ENCODE measurements at regions not wholly inside any gene's neighbourhood (a gene's known extent, or its start where the extent isn't known, plus 50 kb on each side); places are given as distances from the start of the nearest gene placed in this dataset.

GRCh38 chr2:56666777-56667176 lies 483.0 kb downstream of the CCDC85A start:
- no peaks in the 10 kb centered on the region for H3K27me3 ChIP-seq
- TF ChIP-seq POLR2A (IDR thresholded peaks at IDR 0.05) (no peak), CTCF (IDR thresholded peaks at IDR 0.05) (no peak)
- H3K27ac ChIP-seq = no peak overlapping the region
- H3K36me3 ChIP-seq (replicated peaks in 1 of 2; ENCODE audit: insufficient read depth in 1 of 2, low read depth in 2 of 2) = no peaks in the 10 kb centered on the region
- ATAC-seq (no peak), DNase-seq (no peak)
- intact Hi-C loops (cut with DNase I) = no loop called here
- WGBS, 2 donors = 18 to 28% methylated on average over 2 of the region's 2 CpGs
- H3K4me1 ChIP-seq = no peaks in the 10 kb centered on the region
- no peak overlapping the region for H3K4me3 ChIP-seq
- H3K9me3 ChIP-seq = peaks cover 0 to under 1% (median 0%) of the 10 kb centered on the region in 3 donors

- H3K4me1 ChIP-seq = no peaks in the 10 kb centered on the region
- TF ChIP-seq CTCF (IDR thresholded peaks at IDR 0.05) (no peak), POLR2A (IDR thresholded peaks at IDR 0.05) (no peak)
- no peaks in the 10 kb centered on the region for H3K36me3 ChIP-seq (replicated peaks in 1 of 2; ENCODE audit: insufficient read depth in 1 of 2, low read depth in 2 of 2)
- no peak overlapping the region for H3K4me3 ChIP-seq
- no peak overlapping the region for H3K27ac ChIP-seq
- no peaks in the 10 kb centered on the region for H3K27me3 ChIP-seq
- DNase-seq (no peak), ATAC-seq (no peak)
- H3K9me3 ChIP-seq = peaks cover 0 to 17% (median 0%) of the 10 kb centered on the region in 3 donors
- intact Hi-C loops (cut with DNase I) = no loop called here
- WGBS, 2 donors = 43 to 65% methylated on average over 5 of the region's 5 CpGs
Observed at GRCh38 chr2:56671973-56672569, 488.3 kb downstream of the CCDC85A start.

GRCh38 chr2:56674084-56674483 lies 490.3 kb downstream of the CCDC85A start:
- no peak for TF ChIP-seq POLR2A (IDR thresholded peaks at IDR 0.05)
- TF ChIP-seq CTCF (IDR thresholded peaks at IDR 0.05) = no peak
- ATAC-seq (no peak), DNase-seq (no peak)
- H3K4me3 ChIP-seq = no peak overlapping the region
- H3K27me3 ChIP-seq = no peaks in the 10 kb centered on the region
- H3K4me1 ChIP-seq = no peaks in the 10 kb centered on the region
- no peak overlapping the region for H3K27ac ChIP-seq
- H3K9me3 ChIP-seq = peaks cover 0 to 17% (median 0%) of the 10 kb centered on the region in 3 donors
- H3K36me3 ChIP-seq (replicated peaks in 1 of 2; ENCODE audit: insufficient read depth in 1 of 2, low read depth in 2 of 2) = no peaks in the 10 kb centered on the region
- intact Hi-C loops (cut with DNase I) = no loop called here

GRCh38 chr2:56676966-56677365 lies 493.2 kb downstream of the CCDC85A start:
- H3K27ac ChIP-seq = no peak overlapping the region
- intact Hi-C loops (cut with DNase I) = no loop called here

More at GRCh38 chr2:56676966-56677365, 493.2 kb downstream of the CCDC85A start:
- Histone ChIP-seq H3K4me3 (no peak overlapping the region), H3K9me3 (peaks cover 0 to 15% (median 0%) of the 10 kb centered on the region in 3 donors), H3K4me1 (no peaks in the 10 kb centered on the region), H3K36me3 (replicated peaks in 1 of 2; ENCODE audit: insufficient read depth in 1 of 2, low read depth in 2 of 2) (no peaks in the 10 kb centered on the region), H3K27me3 (no peaks in the 10 kb centered on the region)
- ATAC-seq (no peak), DNase-seq (no peak)
- TF ChIP-seq POLR2A (IDR thresholded peaks at IDR 0.05) (no peak), CTCF (IDR thresholded peaks at IDR 0.05) (no peak)
- WGBS, 2 donors = 37 to 49% methylated on average over 2 of the region's 2 CpGs
